A549 (cell line): ENCODE measurements at regions not wholly inside any gene's neighbourhood (a gene's known extent, or its start where the extent isn't known, plus 50 kb on each side); places are given as distances from the start of the nearest gene placed in this dataset.

ENCODE experiments used
- ATAC-seq, 2 experiments: fragments of 200-7000 bp in 1 of 2; fragments of >200 bp in 1 of 2; cut with Nextera tagmentation in 1 of 2; cut with Tn5 transposase in 1 of 2; 3 replicates each; pipeline versions ENCODE4 v1.8.0 to v1.9.1; 2018 to 2020; ENCODE audit warnings: mild to moderate bottlenecking in 1 of 2, moderate library complexity in 1 of 2
- CTCF ChIA-PET: fragments of 300-600 bp; sonication (Branson Sonifier 250); formaldehyde crosslinking; extraction: SDS; loops from one replicate; lab custom pipeline; 2021; ENCODE audit warnings: antibody characterized with exemption, inconsistent platforms; lab: Yijun Ruan, JAX
- POLR2A ChIA-PET: fragments of 350-600 bp; formaldehyde crosslinking; extraction: SDS; loops from one replicate; lab custom pipeline; 2021; ENCODE audit warnings: antibody characterized with exemption, inconsistent platforms; lab: Yijun Ruan, JAX
- DNase-seq, 2 experiments: peaks; one replicate each; pipeline versions ENCODE4 v3.0.0 to v3.0.0-alpha.2; 2011 to 2016; ENCODE audit warnings: low read depth in 1 of 2, low spot score in 1 of 2
- FAIRE-seq: peaks from 2 replicates; lab custom pipeline; 2011; peaks lifted over from hg19 to GRCh38; lab: Jason Lieb, UNC
- H3K27ac ChIP-seq, 2 experiments: fragments of >200 bp; sonication (Bioruptor Twin); formaldehyde crosslinking; 3 replicates each; pipeline ENCODE4 v1.5.1; 2016 to 2017
- H3K4me1 ChIP-seq: fragments of >200 bp; sonication (Bioruptor Twin); formaldehyde crosslinking; 3 replicates; pipeline ENCODE4 v1.6.1; 2016
- H3K4me2 ChIP-seq: fragments of >200 bp; sonication (Bioruptor Twin); formaldehyde crosslinking; 3 replicates; pipeline ENCODE4 v1.6.1; 2016
- H3K4me3 ChIP-seq: fragments of >200 bp; sonication (Bioruptor Twin); formaldehyde crosslinking; 3 replicates; pipeline ENCODE4 v1.5.1; 2016
- H3K9me3 ChIP-seq: fragments of >200 bp; sonication (Bioruptor Twin); formaldehyde crosslinking; 3 replicates; pipeline ENCODE4 v1.6.1; 2016
- CBX2 ChIP-seq: fragments of 200-600 bp; sonication (generic); IDR thresholded peaks from 2 replicates; pipeline ENCODE4 v1.6.1; 2016; ENCODE audit warnings: low read depth, mild to moderate bottlenecking, borderline replicate concordance
- CHD2 ChIP-seq: fragments of 150-350 bp; IDR thresholded peaks from 2 replicates; pipeline ENCODE4 v1.6.1; 2014; ENCODE audit warnings: low read length; ENCODE audit not compliant: partially characterized antibody
- CTCF ChIP-seq: fragments of >200 bp; sonication (Bioruptor Twin); formaldehyde crosslinking; IDR thresholded peaks from 3 replicates; pipeline ENCODE4 v1.5.1; 2016
- EHMT2 ChIP-seq: fragments of 200-600 bp; sonication (generic); IDR thresholded peaks from 2 replicates; pipeline ENCODE4 v1.6.1; 2016; ENCODE audit warnings: antibody characterized with exemption, low read depth, mild to moderate bottlenecking, moderate library complexity
- ELK1 ChIP-seq: fragments of 150-350 bp; IDR thresholded peaks from 2 replicates; pipeline ENCODE4 v1.6.1; 2014; ENCODE audit warnings: low read depth, mild to moderate bottlenecking, low read length
- EP300 ChIP-seq, 2 experiments: fragments of >200 bp; sonication (Bioruptor Twin); formaldehyde crosslinking; IDR thresholded peaks; 2 replicates in 1 of 2; 3 replicates in 1 of 2; pipeline ENCODE4 v1.6.1; 2016 to 2017
- ESRRA ChIP-seq: fragments of 150-350 bp; IDR thresholded peaks from 2 replicates; pipeline ENCODE4 v1.6.1; 2014; ENCODE audit warnings: mild to moderate bottlenecking, low read length, borderline replicate concordance
- HOXA7 ChIP-seq: fragments of 250-450 bp; sonication (Bioruptor Pico); IDR thresholded peaks from 2 replicates; pipeline ENCODE4 v1.5.0; 2020; ENCODE audit warnings: mild to moderate bottlenecking, moderate library complexity
- JUNB ChIP-seq: fragments of >200 bp; sonication (Bioruptor Twin); formaldehyde crosslinking; IDR thresholded peaks from 2 replicates; pipeline ENCODE4 v1.6.1; 2016
- MAFK ChIP-seq: fragments of 450-650 bp; IDR thresholded peaks from 2 replicates; pipeline ENCODE4 v1.6.1; 2014; ENCODE audit not compliant: partially characterized antibody
- PHF8 ChIP-seq: fragments of 200-600 bp; sonication (generic); IDR thresholded peaks from 2 replicates; pipeline ENCODE4 v1.6.1; 2016; ENCODE audit warnings: low read depth, mild to moderate bottlenecking, antibody characterized with exemption, moderate library complexity, borderline replicate concordance
- RAD21 ChIP-seq, 2 experiments: fragments of >200 bp in 1 of 2; sonication (Bioruptor Twin) in 1 of 2; formaldehyde crosslinking in 1 of 2; IDR thresholded peaks in 1 of 2; conservative IDR thresholded peaks in 1 of 2; 2 replicates in 1 of 2; 3 replicates in 1 of 2; pipeline ENCODE4 v1.6.1; 2012 to 2018; ENCODE audit warnings: inconsistent platforms in 1 of 2
- RFX5 ChIP-seq: fragments of 450-650 bp; IDR thresholded peaks from 2 replicates; pipeline ENCODE4 v1.7.1; 2014; ENCODE audit warnings: antibody characterized with exemption, mild to moderate bottlenecking, moderate library complexity
- RNF2 ChIP-seq: fragments of 200-600 bp; sonication (generic); IDR thresholded peaks from 2 replicates; pipeline ENCODE4 v1.6.1; 2016; ENCODE audit warnings: low read depth, mild to moderate bottlenecking, antibody characterized with exemption, moderate library complexity, borderline replicate concordance
- SMC3 ChIP-seq: fragments of >200 bp; sonication (Bioruptor Twin); formaldehyde crosslinking; IDR thresholded peaks from 3 replicates; pipeline ENCODE4 v1.6.1; 2018; ENCODE audit warnings: inconsistent platforms
- ZFP36 ChIP-seq: fragments of 450-650 bp; IDR thresholded peaks from 2 replicates; pipeline ENCODE4 v1.6.1; 2014; ENCODE audit warnings: borderline replicate concordance; ENCODE audit not compliant: partially characterized antibody
- ZNF302 ChIP-seq: fragments of 250-450 bp; sonication (Bioruptor Pico); IDR thresholded peaks from 2 replicates; pipeline ENCODE4 v1.9.0; 2021; ENCODE audit warnings: inconsistent platforms, mild to moderate bottlenecking, moderate library complexity
- WGBS: methylation state at CpG from one replicate; pipeline ENCODE4 v1.1.6; 2017; ENCODE audit errors: missing lambda C conversion rate; 5-methylcytosine and 5-hydroxymethylcytosine counted together
- TF ChIP-seq, protein P1 (sequence below): fragments of 450-650 bp; IDR thresholded peaks from 2 replicates; pipeline ENCODE4 v1.6.1; 2014; ENCODE audit warnings: antibody characterized with exemption
- TF ChIP-seq, protein P2 (sequence below): fragments of 250-450 bp; sonication (Bioruptor Pico); IDR thresholded peaks from 2 replicates; pipeline ENCODE4 v1.5.0; 2021; ENCODE audit warnings: mild to moderate bottlenecking, moderate library complexity, borderline replicate concordance

DNA sequence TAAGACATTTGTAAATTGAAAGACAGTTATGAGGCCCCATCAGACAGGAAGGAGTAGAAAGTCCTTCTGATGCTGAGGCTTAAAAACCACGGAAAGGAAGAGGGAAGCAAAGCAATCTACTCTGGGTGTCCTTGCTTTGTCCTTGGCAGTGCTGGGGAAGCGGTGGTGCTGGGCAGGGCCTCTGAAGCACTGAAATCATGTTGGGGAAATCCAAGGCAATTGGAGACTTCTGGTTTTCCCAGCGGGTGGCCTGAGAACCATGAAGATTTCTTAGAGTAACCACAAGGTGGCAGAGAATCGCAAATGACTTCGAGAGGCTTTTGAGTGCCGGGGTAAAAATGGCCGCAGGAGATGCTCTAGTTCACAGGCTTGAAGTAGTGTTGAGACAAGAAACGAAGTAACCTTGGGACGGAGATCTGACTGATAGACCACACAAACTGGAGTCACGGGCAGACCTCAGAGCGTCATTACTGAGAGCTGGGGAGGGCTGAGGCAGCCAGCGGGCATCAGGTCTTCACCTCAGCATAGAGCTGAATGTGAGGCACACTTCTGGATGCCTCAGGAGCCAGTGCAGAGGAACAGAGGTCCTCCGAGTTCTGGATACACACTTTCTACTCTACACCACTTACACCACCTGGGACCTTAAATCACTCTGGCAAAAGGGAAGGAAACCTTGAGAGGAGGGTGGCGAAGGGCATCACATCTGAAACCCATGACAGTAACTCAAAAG, 130.7 kb upstream of the GPRIN3 start (continued):
- TF ChIP-seq RNF2 = no peak
- no peak for TF ChIP-seq ELK1
- no peak for TF ChIP-seq PHF8
- TF ChIP-seq, protein P1, sequence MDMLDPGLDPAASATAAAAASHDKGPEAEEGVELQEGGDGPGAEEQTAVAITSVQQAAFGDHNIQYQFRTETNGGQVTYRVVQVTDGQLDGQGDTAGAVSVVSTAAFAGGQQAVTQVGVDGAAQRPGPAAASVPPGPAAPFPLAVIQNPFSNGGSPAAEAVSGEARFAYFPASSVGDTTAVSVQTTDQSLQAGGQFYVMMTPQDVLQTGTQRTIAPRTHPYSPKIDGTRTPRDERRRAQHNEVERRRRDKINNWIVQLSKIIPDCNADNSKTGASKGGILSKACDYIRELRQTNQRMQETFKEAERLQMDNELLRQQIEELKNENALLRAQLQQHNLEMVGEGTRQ = no peak
- TF ChIP-seq ZFP36 = no peak
- no peak for TF ChIP-seq CBX2
- no peak for TF ChIP-seq JUNB

DNA sequence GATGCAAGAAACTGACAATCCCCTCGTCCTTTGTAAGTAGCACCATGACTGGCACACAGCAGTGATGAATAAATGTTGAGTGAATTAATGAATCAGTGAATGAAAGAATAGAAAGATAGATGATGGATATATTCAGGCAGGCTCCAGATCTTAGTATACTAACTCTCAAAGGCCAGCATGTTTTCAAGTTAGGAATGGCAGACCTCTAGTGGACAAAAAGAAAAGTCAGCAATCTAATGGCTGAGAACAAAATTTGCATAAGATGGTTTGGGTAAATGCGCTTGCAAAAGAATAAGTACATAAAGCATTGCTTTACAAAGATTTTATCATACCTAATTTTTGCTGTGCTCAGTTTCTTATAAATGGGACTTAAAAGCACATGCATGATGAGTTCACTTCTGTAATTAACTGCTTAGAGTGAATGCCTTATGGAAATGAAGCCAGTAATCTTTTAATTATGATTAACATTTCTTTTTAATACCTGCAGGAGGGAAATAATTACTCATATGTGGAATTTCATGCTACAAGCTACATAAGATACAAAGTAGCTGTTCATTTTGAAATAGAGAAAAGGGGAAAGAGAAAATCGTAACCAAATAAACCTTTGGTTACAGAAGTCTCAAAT, 126.9 kb upstream of the GPRIN3 start:
- no peak for FAIRE-seq
- TF ChIP-seq RAD21 (conservative IDR thresholded peaks at IDR 0.05 in 1 of 2, IDR thresholded peaks at IDR 0.05 in 1 of 2) = peak; percentile 82
- TF ChIP-seq JUNB = no peak
- TF ChIP-seq ESRRA = no peak
- peak; percentile 73 for TF ChIP-seq CTCF
- TF ChIP-seq MAFK = peak; percentile 35
- no peak for TF ChIP-seq EHMT2
- TF ChIP-seq ZNF302 (CRISPR knock-in tag) = no peak
- peak; percentile 81 for TF ChIP-seq SMC3
- CTCF ChIA-PET = interaction anchor here (1.1 to 4.6 kb wide), 3 partner anchors 201 to 275 kb away, joined by 3 to 27 read pairs (median 4); no protein-coding TSS in a partner anchor
- DNase-seq = peak; percentile 6 to 53
- POLR2A ChIA-PET = no interaction called here
- Histone ChIP-seq H3K4me1 (peaks cover 5% of the 10 kb centered on the region; the same call in 1 of the 3 replicates), H3K4me3 (no peak overlapping the region), H3K4me2 (no peak overlapping the region), H3K27ac (peak overlapping the region; percentile 25 to 60; a peak in 3 of 6 replicates), H3K9me3 (no peaks in the 10 kb centered on the region)
- ATAC-seq = peak; percentile 76 to 87; a peak in 5 of 6 replicates
- 39% methylated on average over 3 of the region's 3 CpGs for WGBS

GRCh38 chr4:89427782-89428181, 120.2 kb upstream of the GPRIN3 start:
- POLR2A ChIA-PET = no interaction called here
- FAIRE-seq (no peak), DNase-seq (peak in 1 of 2 experiments; percentile 13), ATAC-seq (no peak)
- H3K4me1 ChIP-seq = peaks cover 3% of the 10 kb centered on the region; the same call in 1 of the 3 replicates
- 69% methylated on average over 2 of the region's 2 CpGs for WGBS
- H3K9me3 ChIP-seq = no peaks in the 10 kb centered on the region
- CTCF ChIA-PET = no interaction called here
- H3K4me2 ChIP-seq = no peak overlapping the region
- no peak overlapping the region for H3K4me3 ChIP-seq
- H3K27ac ChIP-seq = no peak overlapping the region
- TF ChIP-seq CHD2 (no peak), HOXA7 (CRISPR knock-in tag) (no peak), RFX5 (no peak), EP300 (IDR thresholded peaks at IDR 0.05) (no peak)
- TF ChIP-seq, protein P2, sequence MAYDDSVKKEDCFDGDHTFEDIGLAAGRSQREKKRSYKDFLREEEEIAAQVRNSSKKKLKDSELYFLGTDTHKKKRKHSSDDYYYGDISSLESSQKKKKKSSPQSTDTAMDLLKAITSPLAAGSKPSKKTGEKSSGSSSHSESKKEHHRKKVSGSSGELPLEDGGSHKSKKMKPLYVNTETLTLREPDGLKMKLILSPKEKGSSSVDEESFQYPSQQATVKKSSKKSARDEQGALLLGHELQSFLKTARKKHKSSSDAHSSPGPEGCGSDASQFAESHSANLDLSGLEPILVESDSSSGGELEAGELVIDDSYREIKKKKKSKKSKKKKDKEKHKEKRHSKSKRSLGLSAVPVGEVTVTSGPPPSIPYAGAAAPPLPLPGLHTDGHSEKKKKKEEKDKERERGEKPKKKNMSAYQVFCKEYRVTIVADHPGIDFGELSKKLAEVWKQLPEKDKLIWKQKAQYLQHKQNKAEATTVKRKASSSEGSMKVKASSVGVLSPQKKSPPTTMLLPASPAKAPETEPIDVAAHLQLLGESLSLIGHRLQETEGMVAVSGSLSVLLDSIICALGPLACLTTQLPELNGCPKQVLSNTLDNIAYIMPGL (CRISPR knock-in tag) = no peak
- TF ChIP-seq, all 56 proteins: peak for 0
